ENCODE measurements at regions not wholly inside any gene's neighbourhood (a gene's known extent, or its start where the extent isn't known, plus 50 kb on each side); places are given as distances from the start of the nearest gene placed in this dataset.
"Not testable (repeated sequence)": the region's sequence is repeated elsewhere in the genome, so short reads cannot be mapped to it uniquely, and the experiment has no call there.

- DNase-seq: no peak
Observed at GRCh38 chr7:91719008-91719407, 161.5 kb downstream of the MTERF1 start.

GRCh38 chr7:91720260-91720937, 160.1 kb downstream of the MTERF1 start:
- no peak for DNase-seq

GRCh38 chr7:91722831-91723230, 157.7 kb downstream of the MTERF1 start:
- no peak for DNase-seq

- DNase-seq: not testable (repeated sequence)
Observed at GRCh38 chr7:91729046-91729445, 151.5 kb downstream of the MTERF1 start.

GRCh38 chr7:91731976-91732375, 148.5 kb downstream of the MTERF1 start:
- no peak for DNase-seq

GRCh38 chr7:91749418-91749817, 131.1 kb downstream of the MTERF1 start:
- no peak for DNase-seq

- DNase-seq: no peak
Observed at GRCh38 chr7:91750091-91750490, 130.4 kb downstream of the MTERF1 start.

GRCh38 chr7:91752102-91752501, 128.4 kb downstream of the MTERF1 start:
- no peak for DNase-seq

GRCh38 chr7:91754280-91754679, 126.2 kb downstream of the MTERF1 start:
- not testable (repeated sequence) for DNase-seq

GRCh38 chr7:91755121-91755520, 125.4 kb downstream of the MTERF1 start:
- DNase-seq: not testable (repeated sequence)

- DNase-seq: peak; percentile 80
Observed at GRCh38 chr7:91759205-91759863, 121.2 kb downstream of the MTERF1 start.

- no peak for DNase-seq
Observed at GRCh38 chr7:91767820-91768219, 112.7 kb downstream of the MTERF1 start.

- DNase-seq: no peak
Observed at GRCh38 chr7:91771394-91771793, 109.1 kb downstream of the MTERF1 start.

- DNase-seq: no peak
Observed at GRCh38 chr7:91771921-91772815, 108.3 kb downstream of the MTERF1 start.

- no peak for DNase-seq
Observed at GRCh38 chr7:91776171-91776570, 104.3 kb downstream of the MTERF1 start.

GRCh38 chr7:91777522-91777921, 103.0 kb downstream of the MTERF1 start:
- DNase-seq: no peak

GRCh38 chr7:91778416-91778815, 102.1 kb downstream of the MTERF1 start:
- no peak for DNase-seq

- no peak for DNase-seq
Observed at GRCh38 chr7:91780521-91780920, 100.0 kb downstream of the MTERF1 start.

- DNase-seq: peak; percentile 66
Observed at GRCh38 chr7:91784469-91784868, 96.0 kb downstream of the MTERF1 start.

- DNase-seq: no peak
Observed at GRCh38 chr7:91787931-91788330, 92.6 kb downstream of the MTERF1 start.

GRCh38 chr7:91789086-91789485, 91.4 kb downstream of the MTERF1 start:
- no peak for DNase-seq

GRCh38 chr7:91789558-91789957, 90.9 kb downstream of the MTERF1 start:
- no peak for DNase-seq

- not testable (repeated sequence) for DNase-seq
Observed at GRCh38 chr7:91790646-91791045, 89.9 kb downstream of the MTERF1 start.

- no peak for DNase-seq
Observed at GRCh38 chr7:91796122-91796521, 84.4 kb downstream of the MTERF1 start.

All from DMS153 (cell line).